Fibroblast of the conjunctiva (primary cell): ENCODE measurements at regions not wholly inside any gene's neighbourhood (a gene's known extent, or its start where the extent isn't known, plus 50 kb on each side); places are given as distances from the start of the nearest gene placed in this dataset.
"Not testable (repeated sequence)": the region's sequence is repeated elsewhere in the genome, so short reads cannot be mapped to it uniquely, and the experiment has no call there.

Source experiments
- DNase-seq: peaks from one replicate; pipeline ENCODE4 v3.0.0-alpha.2; 2010; ENCODE audit warnings: low read depth

DNA sequence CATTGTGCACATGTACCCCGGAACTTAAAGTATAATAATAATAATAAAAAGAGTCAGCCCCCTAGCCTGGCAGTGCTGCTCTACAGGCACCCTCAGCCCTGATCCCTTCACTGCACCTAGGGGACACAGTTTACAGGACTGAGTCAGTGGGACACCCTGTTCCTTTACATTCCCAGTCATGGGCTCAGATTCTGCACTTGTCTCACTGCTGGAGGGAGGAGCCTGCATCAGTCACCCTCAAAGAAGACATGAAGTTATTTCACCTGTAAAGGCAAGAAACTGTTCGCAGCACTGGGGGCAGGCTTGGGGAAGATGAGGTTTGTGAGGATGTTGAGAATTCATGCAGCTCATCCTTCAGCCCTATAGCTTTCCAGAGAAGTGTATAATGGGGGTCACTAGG lies 50.7 kb upstream of the VPREB1 start:
- DNase-seq = no peak

DNA sequence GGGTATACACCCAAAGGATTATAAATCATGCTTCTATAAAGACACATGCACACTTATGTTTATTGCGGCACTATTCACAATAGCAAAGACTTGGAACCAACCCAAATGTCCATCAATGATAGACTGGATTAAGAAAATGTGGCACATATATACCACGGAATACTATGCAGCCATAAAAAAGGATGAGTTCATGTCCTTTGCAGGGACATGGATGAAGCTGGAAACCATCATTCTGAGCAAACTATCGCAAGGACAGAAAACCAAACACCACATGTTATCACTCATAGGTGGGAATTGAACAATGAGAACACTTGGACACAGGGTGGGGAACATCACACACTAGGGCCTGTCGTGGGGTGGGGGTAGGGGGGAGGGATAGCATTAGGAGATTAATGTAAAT lies 51.1 kb upstream of the VPREB1 start:
- not testable (repeated sequence) for DNase-seq

- not testable (repeated sequence) for DNase-seq
These were observed 51.6 kb upstream of the VPREB1 start for GRCh38 chr22:22193006-22193405.

DNA sequence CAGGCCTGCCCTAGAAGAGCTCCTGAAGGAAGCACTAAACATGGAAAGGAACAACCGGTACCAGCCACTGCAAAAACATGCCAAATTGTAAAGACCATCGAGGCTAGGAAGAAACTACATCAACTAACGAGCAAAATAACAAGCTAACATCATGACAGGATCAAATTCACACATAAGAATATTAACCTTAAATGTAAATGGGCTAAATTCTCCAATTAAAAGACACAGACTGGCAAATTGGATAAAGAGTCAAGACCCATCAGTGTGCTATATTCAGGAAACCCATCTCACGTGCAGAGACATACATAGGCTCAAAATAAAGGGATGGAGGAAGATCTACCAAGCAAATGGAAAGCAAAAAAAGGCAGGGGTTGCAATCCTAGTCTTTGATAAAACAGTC lies 54.8 kb upstream of the VPREB1 start:
- DNase-seq = not testable (repeated sequence)

DNA sequence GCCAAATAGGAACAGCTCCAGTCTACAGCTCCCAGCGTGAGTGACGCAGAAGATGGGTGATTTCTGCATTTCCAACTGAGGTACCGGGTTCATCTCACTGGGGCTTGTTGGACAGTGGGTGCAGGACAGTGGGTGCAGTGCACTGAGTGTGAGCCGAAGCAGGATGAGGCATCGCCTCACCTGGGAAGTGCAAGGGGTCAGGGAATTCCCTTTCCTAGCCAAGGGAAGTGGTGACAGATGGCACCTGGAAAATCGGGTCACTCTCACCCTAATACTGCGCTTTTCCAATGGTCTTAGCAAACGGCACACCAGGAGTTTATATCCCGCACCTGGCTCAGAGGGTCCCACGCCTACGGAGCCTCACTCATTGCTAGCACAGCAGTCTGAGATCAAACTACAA lies 56.7 kb upstream of the VPREB1 start:
- not testable (repeated sequence) for DNase-seq

DNA sequence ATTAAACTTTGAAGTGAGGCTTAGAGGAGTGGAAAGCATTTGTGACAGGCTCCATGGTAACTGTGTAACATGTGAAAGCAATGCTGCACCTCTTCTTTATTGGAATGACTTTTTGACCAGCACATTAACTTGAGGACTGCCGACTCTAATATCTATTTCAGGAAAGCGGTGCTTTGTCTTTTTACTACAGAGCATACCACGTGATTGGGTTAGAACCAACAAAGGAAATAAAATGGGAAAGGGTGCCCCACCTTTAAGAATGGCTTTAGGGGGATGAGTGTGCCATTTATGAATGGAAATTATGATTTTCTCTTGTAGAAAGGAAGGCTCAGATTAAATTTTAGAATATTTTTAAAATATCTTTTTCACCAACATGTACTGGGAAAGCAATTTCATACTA lies 57.3 kb upstream of the VPREB1 start:
- DNase-seq = no peak

DNA sequence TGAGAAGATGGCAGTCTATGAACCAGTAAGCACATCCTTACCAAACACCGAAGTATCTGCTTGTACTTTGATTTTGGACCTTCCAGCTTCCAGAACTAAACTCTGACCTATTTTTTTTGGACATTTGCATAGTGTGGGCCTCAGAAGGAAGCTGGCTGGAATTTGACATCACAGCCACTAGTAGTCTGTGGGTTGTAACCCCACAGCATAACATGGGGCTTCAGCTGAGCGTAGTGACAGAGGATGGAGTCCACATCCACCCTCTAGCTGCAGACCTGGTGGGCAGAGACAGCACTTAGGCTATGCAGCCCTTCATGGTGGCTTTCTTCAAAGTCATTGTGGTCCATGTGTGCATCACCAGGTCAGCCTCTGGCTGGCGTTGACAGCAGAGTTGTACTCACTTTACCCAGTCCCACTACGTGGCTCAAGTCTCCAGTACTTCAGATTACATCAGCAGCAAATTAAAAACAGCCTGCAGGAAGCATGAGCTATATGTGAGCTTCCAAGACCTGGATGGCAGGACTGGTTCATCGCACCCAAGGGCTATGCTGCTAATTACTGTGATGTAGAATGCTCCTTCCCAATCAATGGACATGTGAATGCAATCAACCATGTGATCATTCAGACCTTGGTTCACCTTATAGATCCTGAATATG lies 58.6 kb upstream of the VPREB1 start:
- DNase-seq = no peak

DNA sequence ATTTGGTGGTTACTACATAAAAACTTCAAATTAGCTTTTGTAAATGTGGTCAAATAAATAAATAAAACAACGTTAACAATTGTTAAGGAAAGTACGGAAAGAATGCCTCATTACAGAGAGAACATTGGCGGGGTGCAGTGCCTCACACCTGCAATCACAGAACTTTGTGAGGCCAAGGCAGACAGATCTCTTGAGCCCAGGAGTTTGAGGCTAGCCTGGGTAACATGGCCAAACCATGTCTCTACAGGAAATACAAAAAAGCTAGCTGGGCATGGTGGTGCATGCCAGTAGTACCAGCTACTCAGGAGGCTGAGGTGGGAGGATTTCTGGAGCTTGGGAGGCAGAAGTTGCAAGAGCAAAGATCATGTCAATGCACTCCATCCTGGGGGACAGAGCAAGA lies 59.4 kb upstream of the VPREB1 start:
- no peak for DNase-seq

DNA sequence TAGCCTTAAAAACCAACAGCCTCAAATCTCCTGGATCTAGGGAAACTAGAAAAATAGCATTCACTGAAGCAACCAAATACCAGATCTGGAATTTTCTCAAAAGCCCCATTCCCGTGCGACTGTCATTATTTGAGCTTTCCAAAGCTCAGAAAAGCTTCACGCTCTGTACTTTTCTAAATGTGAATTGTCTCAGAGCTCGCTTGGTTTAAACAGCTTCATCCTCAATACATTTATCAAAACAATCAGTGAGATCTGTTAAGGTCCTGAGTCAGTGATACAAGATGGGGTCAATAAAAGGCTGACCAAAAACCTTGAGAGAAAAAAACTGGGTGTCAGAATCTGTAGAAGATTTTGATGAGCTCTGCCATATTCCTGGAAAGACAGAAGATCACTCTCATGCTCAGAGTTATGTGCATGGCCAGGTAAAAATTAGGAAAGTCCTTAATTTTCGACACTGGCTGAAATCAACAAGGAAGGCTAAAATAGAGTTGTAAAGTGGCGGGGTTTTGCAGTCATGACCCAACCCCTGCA lies 60.2 kb upstream of the VPREB1 start:
- no peak for DNase-seq

DNA sequence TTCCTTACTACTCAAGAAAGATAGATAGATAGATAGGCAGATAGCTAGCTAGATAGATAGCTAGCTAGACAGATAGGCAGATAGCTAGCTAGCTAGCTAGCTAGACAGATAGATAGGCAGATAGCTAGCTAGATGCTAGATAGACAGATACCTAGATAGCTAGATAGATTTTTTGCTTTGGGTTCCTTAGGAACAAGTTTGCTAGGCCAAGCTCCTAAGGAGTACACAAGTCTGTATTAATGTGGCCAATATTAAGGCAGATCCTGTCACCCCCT lies 61.7 kb upstream of the VPREB1 start:
- DNase-seq = no peak

DNA sequence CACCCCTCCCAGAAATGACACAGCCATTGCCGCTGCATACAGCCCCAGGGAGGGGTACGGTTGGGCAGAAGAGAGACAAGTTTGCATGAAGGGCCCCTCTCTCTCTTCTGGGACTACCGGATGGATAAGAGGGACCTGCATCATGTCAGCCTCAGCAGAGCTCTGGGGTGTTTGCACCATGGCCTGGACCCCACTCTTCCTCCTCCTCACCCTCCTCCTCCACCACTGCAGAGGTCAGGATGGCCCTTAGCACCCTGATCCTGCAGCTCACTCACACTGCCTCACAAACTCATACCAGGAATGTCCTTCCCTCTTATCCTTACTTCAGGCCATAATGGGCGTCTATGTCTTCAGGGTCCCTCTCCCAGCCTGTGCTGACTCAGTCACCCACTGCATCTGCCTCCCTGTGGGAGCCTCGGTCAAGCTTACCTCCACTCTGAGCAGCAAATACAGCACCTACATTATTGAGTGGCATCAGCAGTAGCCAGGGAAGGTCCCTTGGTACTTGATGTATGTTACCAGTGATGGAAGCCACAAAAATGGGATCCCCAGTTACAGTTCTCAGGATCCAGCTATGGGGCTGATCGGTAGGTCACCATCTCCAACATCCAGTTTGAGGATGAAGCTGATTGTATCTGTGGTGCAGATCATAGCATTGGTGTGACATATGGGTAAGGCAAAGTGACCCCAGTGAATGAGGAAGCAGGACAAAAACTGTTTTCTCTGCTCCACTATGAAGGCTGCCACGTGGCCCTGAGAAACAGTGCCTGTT lies 62.2 kb upstream of the VPREB1 start:
- DNase-seq = no peak

- DNase-seq = no peak
These were observed 63.2 kb upstream of the VPREB1 start for GRCh38 chr22:22181341-22181850.

- no peak for DNase-seq
These were observed 63.8 kb upstream of the VPREB1 start for GRCh38 chr22:22180738-22181285.

- no peak for DNase-seq
These were observed 64.7 kb upstream of the VPREB1 start for GRCh38 chr22:22179858-22180257.

GRCh38 chr22:22178992-22179391 lies 65.6 kb upstream of the VPREB1 start:
- DNase-seq = no peak

DNA sequence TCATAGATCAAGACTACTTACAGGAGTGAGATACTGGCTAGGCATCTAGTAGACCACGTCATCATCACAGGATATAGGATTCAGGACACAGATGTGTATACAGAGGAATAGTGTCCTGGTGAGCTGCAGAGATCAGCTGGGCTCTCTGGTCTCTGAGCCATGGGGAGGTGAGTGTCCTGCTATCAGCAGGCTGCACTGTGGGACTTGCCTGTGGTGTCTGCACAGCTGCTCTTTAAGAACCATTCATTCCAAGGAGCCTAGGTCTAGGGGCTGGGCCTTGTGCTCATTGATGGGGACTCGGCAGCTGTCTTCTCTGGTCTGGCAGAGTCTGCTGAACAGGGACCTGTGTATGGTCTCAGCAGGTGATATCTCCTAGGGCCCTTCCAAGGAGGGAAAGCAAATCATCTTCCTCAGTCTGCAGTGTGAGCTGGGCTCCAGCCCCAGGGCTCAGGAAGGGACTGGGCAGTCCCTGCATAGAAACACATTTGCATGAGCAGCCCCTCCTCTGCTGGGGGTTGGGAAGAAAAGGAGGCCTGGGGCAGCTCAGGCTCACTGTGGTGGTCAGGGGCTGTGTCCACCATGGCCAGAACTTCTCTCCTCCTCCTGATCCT lies 66.1 kb upstream of the VPREB1 start:
- no peak for DNase-seq

DNA sequence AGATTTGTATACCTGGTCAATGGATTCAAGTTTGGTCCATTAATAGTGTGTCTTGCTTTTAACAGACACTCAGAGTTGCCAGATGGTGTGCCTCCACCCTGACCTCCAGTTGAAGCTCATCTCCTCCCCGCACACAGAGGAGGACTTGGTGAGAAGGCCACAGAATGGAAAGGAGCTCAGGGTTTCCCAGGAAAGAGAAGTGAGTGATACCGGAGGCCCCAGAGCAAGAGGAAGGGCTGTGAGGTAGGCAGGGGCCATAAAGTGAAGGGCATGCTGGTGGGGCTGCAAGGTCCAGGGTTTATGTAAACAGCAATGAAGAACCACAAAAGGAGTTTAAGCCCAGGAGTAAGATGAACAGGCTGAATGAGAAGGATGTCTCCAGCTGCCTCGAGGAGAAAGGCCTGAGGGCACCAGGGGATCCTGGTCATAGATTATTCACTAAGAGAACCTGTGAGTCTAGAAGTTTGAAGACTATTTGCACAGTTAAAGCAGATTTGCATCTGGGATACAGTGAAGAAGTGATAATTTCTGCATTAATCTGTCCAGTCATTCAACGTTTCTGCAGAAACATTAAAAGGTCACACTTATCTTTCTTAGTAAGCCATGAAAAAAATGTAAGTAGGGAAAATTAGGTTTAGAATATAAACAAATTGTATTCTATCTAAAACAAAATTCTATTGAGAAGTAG lies 67.5 kb upstream of the VPREB1 start:
- DNase-seq = no peak

DNA sequence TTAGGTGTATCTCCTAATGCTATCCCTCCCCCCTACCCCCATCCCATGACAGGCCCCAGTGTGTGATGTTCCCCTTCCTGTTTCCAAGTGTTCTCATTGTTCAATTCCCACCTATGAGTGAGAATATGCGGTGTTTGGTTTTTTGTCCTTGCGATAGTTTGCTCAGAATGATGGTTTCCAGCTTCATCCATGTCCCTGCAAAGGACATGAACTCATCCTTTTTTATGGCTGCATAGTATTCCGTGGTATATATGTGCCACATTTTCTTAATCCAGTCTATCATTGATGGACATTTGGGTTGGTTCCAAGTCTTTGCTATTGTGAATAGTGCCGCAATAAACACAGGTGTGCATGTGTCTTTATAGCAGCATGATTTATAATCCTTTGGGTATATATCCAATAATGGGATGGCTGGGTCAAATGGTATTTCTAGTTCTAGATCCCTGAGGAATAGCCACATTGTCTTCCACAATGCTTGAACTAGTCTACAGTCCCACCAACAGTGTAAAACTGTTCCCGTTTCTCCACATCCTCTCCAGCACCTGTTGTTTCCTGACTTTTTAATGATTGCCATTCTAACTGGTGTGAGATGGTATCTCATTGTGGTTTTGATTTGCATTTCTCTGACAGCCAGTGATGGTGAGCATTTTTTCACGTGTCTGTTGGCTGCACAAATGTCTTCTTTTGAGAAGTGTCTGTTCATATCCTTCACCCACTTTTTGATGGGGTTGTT lies 71.5 kb upstream of the VPREB1 start:
- not testable (repeated sequence) for DNase-seq

DNA sequence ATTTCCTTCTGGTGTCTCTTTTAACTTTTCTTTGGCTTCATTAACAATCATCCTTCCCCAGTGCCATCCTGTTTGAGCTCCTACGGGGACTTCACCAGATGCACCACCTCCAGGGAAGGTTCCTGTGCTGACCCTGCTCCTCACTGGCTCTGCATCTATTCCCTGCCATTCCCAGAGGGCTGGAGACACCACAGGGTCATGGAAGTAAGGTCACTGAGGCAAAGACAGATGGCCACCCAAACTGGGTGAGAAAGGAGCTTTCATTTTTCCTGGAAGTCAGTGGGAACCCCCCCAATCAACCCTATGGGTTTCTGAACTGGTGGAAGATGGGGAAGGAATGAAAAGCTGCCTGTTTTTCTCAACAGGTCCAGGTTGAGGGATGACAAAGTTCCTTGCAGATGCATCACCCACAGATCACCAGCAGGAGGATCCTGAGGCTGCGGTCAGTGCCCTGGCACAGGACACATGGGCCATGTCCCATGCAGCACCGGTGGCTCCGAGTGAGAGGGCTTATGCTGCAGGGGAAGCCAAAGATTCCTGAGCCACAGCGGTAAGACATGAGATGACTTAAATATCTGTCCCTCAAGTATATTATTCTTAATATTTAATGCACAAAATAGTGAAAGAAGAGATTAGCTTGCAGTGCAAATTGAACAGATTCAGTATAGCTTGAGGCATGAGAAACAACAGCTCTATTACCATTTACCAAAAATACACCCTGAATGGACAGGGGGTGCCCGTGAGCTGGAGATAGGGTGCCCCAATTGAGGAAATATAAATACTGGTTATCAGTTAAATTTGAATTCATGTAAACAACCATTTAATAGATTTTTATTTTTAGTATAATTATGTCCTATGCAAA lies 73.0 kb upstream of the VPREB1 start:
- DNase-seq = no peak

DNA sequence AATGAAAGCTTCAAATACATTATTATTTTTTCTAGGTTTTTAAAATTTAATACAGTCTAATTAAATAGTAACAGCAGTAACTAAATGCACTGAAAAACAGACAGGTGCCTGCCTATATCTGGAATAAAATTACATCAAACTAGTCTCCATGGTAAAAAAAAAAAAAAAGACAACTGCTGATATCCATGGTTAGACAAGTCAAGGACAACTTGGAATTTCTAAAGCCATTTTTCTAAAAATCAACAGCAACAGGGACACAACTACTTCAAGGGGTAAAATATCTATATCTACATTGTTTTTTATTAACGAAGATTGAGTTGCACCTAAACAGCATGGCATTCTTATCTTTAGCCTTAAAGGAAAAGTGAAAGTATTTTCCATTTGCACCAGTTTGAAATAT lies 74.7 kb upstream of the VPREB1 start:
- DNase-seq = no peak
